Ovary (tissue), 3 donors: ENCODE measurements at regions not wholly inside any gene's neighbourhood (a gene's known extent, or its start where the extent isn't known, plus 50 kb on each side); places are given as distances from the start of the nearest gene placed in this dataset.

ENCODE experiments used
- POLR2A ChIP-seq: fragments of 450-650 bp; IDR thresholded peaks from one replicate; pipeline ENCODE4 v1.6.1; 2017; ENCODE audit warnings: antibody characterized with exemption, mild to moderate bottlenecking, moderate library complexity
- TF ChIP-seq, protein P1 (sequence below), 3 donors: fragments of 450-650 bp in 2 of 3; fragments of 200-600 bp in 1 of 3; IDR thresholded peaks; one replicate each; pipeline versions ENCODE4 v1.5.1 to v1.8.0; 2016 to 2022; ENCODE audit warnings: antibody characterized with exemption in 3 of 3, mild to moderate bottlenecking in 1 of 3
- donor health status: DM: no; HTN: no; CAD: no.

DNA sequence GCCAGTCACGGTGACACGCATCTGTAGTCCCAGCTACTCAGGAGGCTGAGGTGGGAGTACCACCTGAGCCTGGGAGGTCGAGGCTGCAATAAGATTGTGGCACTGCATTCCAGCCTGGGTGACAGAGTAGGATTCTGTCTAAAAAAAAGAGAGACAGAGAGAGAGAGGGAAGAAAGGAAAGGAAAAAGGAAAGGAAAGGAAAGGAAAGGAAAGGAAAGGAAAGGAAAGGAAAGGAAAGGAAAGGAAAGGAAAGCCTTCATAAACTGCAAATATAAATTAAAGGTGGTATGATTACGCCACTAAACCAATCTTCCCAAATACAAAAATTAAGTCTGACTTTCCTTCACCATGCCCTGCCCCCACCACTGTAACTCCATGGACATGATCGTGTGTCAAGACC, 259.3 kb upstream of the GATB start:
- no peak for TF ChIP-seq POLR2A
- TF ChIP-seq, protein P1, sequence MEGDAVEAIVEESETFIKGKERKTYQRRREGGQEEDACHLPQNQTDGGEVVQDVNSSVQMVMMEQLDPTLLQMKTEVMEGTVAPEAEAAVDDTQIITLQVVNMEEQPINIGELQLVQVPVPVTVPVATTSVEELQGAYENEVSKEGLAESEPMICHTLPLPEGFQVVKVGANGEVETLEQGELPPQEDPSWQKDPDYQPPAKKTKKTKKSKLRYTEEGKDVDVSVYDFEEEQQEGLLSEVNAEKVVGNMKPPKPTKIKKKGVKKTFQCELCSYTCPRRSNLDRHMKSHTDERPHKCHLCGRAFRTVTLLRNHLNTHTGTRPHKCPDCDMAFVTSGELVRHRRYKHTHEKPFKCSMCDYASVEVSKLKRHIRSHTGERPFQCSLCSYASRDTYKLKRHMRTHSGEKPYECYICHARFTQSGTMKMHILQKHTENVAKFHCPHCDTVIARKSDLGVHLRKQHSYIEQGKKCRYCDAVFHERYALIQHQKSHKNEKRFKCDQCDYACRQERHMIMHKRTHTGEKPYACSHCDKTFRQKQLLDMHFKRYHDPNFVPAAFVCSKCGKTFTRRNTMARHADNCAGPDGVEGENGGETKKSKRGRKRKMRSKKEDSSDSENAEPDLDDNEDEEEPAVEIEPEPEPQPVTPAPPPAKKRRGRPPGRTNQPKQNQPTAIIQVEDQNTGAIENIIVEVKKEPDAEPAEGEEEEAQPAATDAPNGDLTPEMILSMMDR (IDR thresholded peaks at IDR 0.05), result no peak
